Panc1 (cell line): ENCODE measurements at regions not wholly inside any gene's neighbourhood (a gene's known extent, or its start where the extent isn't known, plus 50 kb on each side); places are given as distances from the start of the nearest gene placed in this dataset.

Experiments used
- ATAC-seq: fragments of 200-7000 bp; cut with Tn5 transposase; 2 replicates; pipeline ENCODE4 v1.9.1; 2020; ENCODE audit warnings: mild to moderate bottlenecking, moderate library complexity
- BruUV-seq: library from RNA; stranded (reverse); fragments of 400-500 nt; replicated peaks from 2 replicates; lab custom pipeline; 2021; lab: Mats Ljungman, UMichigan
- CTCF ChIA-PET: fragments of 300-600 bp; sonication (Branson Sonifier 250); formaldehyde crosslinking; loops from one replicate; lab custom pipeline; 2022; ENCODE audit warnings: antibody characterized with exemption; lab: Charles Lee
- POLR2A ChIA-PET: fragments of 300-600 bp; sonication (Branson Sonifier 250); formaldehyde crosslinking; loops from one replicate; lab custom pipeline; 2022; ENCODE audit warnings: antibody characterized with exemption; lab: Charles Lee
- DNase-seq: peaks from one replicate; pipeline ENCODE4 v3.0.0-alpha.2; 2010; ENCODE audit warnings: low read depth, low spot score
- H3K27ac ChIP-seq: 2 replicates; pipeline ENCODE4 v1.5.1; 2011; ENCODE audit warnings: mild to moderate bottlenecking, low read length, inconsistent platforms
- H3K27me3 ChIP-seq: fragments of 200-500 bp; sonication (Bioruptor generic); 2 replicates; pipeline ENCODE4 v1.6.0; 2014; ENCODE audit warnings: low read length, inconsistent platforms; ENCODE audit not compliant: control insufficient read depth, insufficient read depth
- H3K36me3 ChIP-seq: fragments of 200-500 bp; sonication (Bioruptor generic); 2 replicates; pipeline ENCODE4 v1.5.1; 2014; ENCODE audit warnings: inconsistent platforms, mild to moderate bottlenecking, low read length, moderate library complexity; ENCODE audit not compliant: control insufficient read depth, insufficient read depth
- H3K4me1 ChIP-seq: 2 replicates; pipeline ENCODE4 v1.5.1; 2011; ENCODE audit warnings: inconsistent platforms, mild to moderate bottlenecking, low read length, moderate library complexity; ENCODE audit not compliant: control insufficient read depth, insufficient read depth
- H3K4me3 ChIP-seq, 2 experiments: 2 replicates each; pipeline ENCODE4 v1.5.1; 2011 to 2012; ENCODE audit warnings: low read depth in 2 of 2, low read length in 2 of 2, mild to moderate bottlenecking in 2 of 2, inconsistent platforms in 1 of 2, moderate library complexity in 1 of 2
- H3K9me3 ChIP-seq: fragments of 200-500 bp; sonication (Bioruptor generic); 2 replicates; pipeline ENCODE4 v1.5.1; 2014; ENCODE audit warnings: low read depth, mild to moderate bottlenecking, inconsistent platforms, low read length, moderate library complexity; ENCODE audit not compliant: control insufficient read depth, insufficient read depth
- CTCF ChIP-seq: fragments of 450-650 bp; IDR thresholded peaks from 2 replicates; pipeline ENCODE4 v1.5.1; 2017; ENCODE audit warnings: mild to moderate bottlenecking
- POLR2AphosphoS5 ChIP-seq: IDR thresholded peaks from 2 replicates; pipeline ENCODE4 v1.6.1; 2012; ENCODE audit warnings: mild to moderate bottlenecking, low read depth, low read length, moderate library complexity
- REST ChIP-seq, 2 experiments: IDR thresholded peaks; 2 replicates each; pipeline ENCODE4 v1.6.1; 2011 to 2012; ENCODE audit warnings: low read depth in 2 of 2, control low read depth in 1 of 2, low read length in 1 of 2, mild to moderate bottlenecking in 1 of 2, moderate library complexity in 1 of 2; ENCODE audit not compliant: insufficient read depth in 1 of 2
- SIN3A ChIP-seq: IDR thresholded peaks from 2 replicates; pipeline ENCODE4 v1.6.1; 2012; ENCODE audit warnings: low read depth, mild to moderate bottlenecking, low read length, moderate library complexity, borderline replicate concordance; ENCODE audit not compliant: insufficient read depth
- TCF7L2 ChIP-seq: IDR thresholded peaks from 2 replicates; pipeline ENCODE4 v1.6.1; 2011; ENCODE audit warnings: mild to moderate bottlenecking, low read depth, low read length, inconsistent platforms
- in situ Hi-C: cut with HindIII; loops from 2 replicates; pipeline ENCODE4 v1.10.0; 2016; ENCODE audit warnings: low sequenced_read_pairs, low pct_unique_long_range_greater_than_20kb
- intact Hi-C: fragments of 100-400 bp; cut with micrococcal nuclease; formaldehyde crosslinking; loops from one replicate; pipeline ENCODE4 v1.10.0; 2022; ENCODE audit not compliant: unreplicated experiment

DNA sequence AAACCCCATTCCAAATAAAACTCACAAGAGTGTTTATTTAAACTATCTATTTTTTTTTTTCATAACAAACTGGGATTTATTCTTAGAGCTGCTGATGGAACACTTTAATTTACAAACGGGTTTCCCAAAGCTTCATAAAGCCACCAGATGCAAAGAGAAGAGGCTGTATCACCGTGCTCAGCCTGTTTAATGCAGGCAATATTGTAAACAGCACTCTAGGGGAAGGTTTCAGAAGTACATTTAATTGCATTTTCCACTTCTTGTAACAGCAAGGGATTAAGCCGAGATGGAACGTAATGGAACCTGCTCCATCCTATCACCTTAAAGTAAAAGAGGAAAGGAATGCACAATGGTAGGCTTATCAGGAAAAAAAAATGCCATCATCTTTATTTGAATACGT, 550.6 kb upstream of the ARGLU1 start:
- Histone ChIP-seq H3K4me3 (no peak overlapping the region), H3K9me3 (no peaks in the 10 kb centered on the region), H3K36me3 (no peaks in the 10 kb centered on the region), H3K27me3 (no peaks in the 10 kb centered on the region), H3K27ac (no peak overlapping the region), H3K4me1 (no peaks in the 10 kb centered on the region)
- ATAC-seq (no peak), DNase-seq (no peak)
- no TSS peak for BruUV-seq
- POLR2A ChIA-PET: no interaction called here
- in situ Hi-C loops: no loop called here
- intact Hi-C loops: no loop called here
- TF ChIP-seq TCF7L2 (no peak), CTCF (no peak), SIN3A (no peak), REST (IDR thresholded peaks at IDR 0.05; ENCODE audit: insufficient read depth in 1 of 2, low read depth in 2 of 2, low read length in 1 of 2) (no peak), POLR2AphosphoS5 (no peak)
- CTCF ChIA-PET: no interaction called here

GRCh38 chr13:107117327-107118012, 549.5 kb upstream of the ARGLU1 start:
- no TSS peak for BruUV-seq
- in situ Hi-C loops: no loop called here
- Histone ChIP-seq H3K9me3 (no peaks in the 10 kb centered on the region), H3K4me3 (no peak overlapping the region), H3K36me3 (no peaks in the 10 kb centered on the region), H3K4me1 (no peaks in the 10 kb centered on the region), H3K27ac (no peak overlapping the region), H3K27me3 (no peaks in the 10 kb centered on the region)
- DNase-seq: no peak
- ChIA-PET CTCF (no interaction called here), POLR2A (no interaction called here)
- ATAC-seq: no peak
- intact Hi-C loops: no loop called here
- TF ChIP-seq REST (IDR thresholded peaks at IDR 0.05; ENCODE audit: insufficient read depth in 1 of 2, low read depth in 2 of 2, low read length in 1 of 2) (no peak), CTCF (no peak), TCF7L2 (no peak), SIN3A (no peak), POLR2AphosphoS5 (no peak)
